A549 (cell line): ENCODE measurements at regions not wholly inside any gene's neighbourhood (a gene's known extent, or its start where the extent isn't known, plus 50 kb on each side); places are given as distances from the start of the nearest gene placed in this dataset.

Experiments
- CBX2 ChIP-seq: fragments of 200-600 bp; sonication (generic); IDR thresholded peaks from 2 replicates; pipeline ENCODE4 v1.6.1; 2016; ENCODE audit warnings: low read depth, mild to moderate bottlenecking, borderline replicate concordance
- CEBPB ChIP-seq, 2 experiments: fragments of >200 bp in 1 of 2; sonication (Bioruptor Twin) in 1 of 2; formaldehyde crosslinking in 1 of 2; IDR thresholded peaks; 2 replicates each; pipeline ENCODE4 v1.6.1; 2012 to 2016
- CHD2 ChIP-seq: fragments of 150-350 bp; IDR thresholded peaks from 2 replicates; pipeline ENCODE4 v1.6.1; 2014; ENCODE audit warnings: low read length; ENCODE audit not compliant: partially characterized antibody
- CTCF ChIP-seq: fragments of >200 bp; sonication (Bioruptor Twin); formaldehyde crosslinking; IDR thresholded peaks from 3 replicates; pipeline ENCODE4 v1.5.1; 2016
- EHF ChIP-seq: fragments of 250-450 bp; sonication (Bioruptor Pico); IDR thresholded peaks from 2 replicates; pipeline ENCODE4 v1.5.0; 2020; ENCODE audit warnings: mild to moderate bottlenecking
- EP300 ChIP-seq, 2 experiments: fragments of >200 bp; sonication (Bioruptor Twin); formaldehyde crosslinking; IDR thresholded peaks; 2 replicates in 1 of 2; 3 replicates in 1 of 2; pipeline ENCODE4 v1.6.1; 2016 to 2017
- KDM1A ChIP-seq: fragments of 200-600 bp; sonication (generic); IDR thresholded peaks from 2 replicates; pipeline ENCODE4 v1.6.1; 2016; ENCODE audit warnings: low read depth, mild to moderate bottlenecking
- MAFK ChIP-seq: fragments of 450-650 bp; IDR thresholded peaks from 2 replicates; pipeline ENCODE4 v1.6.1; 2014; ENCODE audit not compliant: partially characterized antibody
- POLR2A ChIP-seq: IDR thresholded peaks from 2 replicates; pipeline ENCODE4 v1.6.1; 2012; ENCODE audit warnings: mild to moderate bottlenecking, low read length
- RAD21 ChIP-seq, 2 experiments: fragments of >200 bp in 1 of 2; sonication (Bioruptor Twin) in 1 of 2; formaldehyde crosslinking in 1 of 2; IDR thresholded peaks in 1 of 2; conservative IDR thresholded peaks in 1 of 2; 2 replicates in 1 of 2; 3 replicates in 1 of 2; pipeline ENCODE4 v1.6.1; 2012 to 2018; ENCODE audit warnings: inconsistent platforms in 1 of 2
- USF2 ChIP-seq: fragments of 450-650 bp; IDR thresholded peaks from 2 replicates; pipeline ENCODE4 v1.6.1; 2014; ENCODE audit warnings: antibody characterized with exemption

GRCh38 chr12:46100551-46101484 is 110.4 kb upstream of the SCAF11 start:
- TF ChIP-seq CTCF (no peak), EP300 (IDR thresholded peaks at IDR 0.05) (no peak), USF2 (no peak), CHD2 (no peak), CBX2 (no peak), POLR2A (no peak), EHF (CRISPR knock-in tag) (no peak), KDM1A (no peak), MAFK (no peak), RAD21 (conservative IDR thresholded peaks at IDR 0.05 in 1 of 2, IDR thresholded peaks at IDR 0.05 in 1 of 2) (no peak), CEBPB (IDR thresholded peaks at IDR 0.05) (no peak)
